Gastroesophageal sphincter (tissue), 3 donors: ENCODE measurements at regions not wholly inside any gene's neighbourhood (a gene's known extent, or its start where the extent isn't known, plus 50 kb on each side); places are given as distances from the start of the nearest gene placed in this dataset.

Source experiments
- CTCF ChIP-seq, 4 experiments: fragments of 200-600 bp in 2 of 4; fragments of 450-650 bp in 2 of 4; sonication (generic) in 1 of 4; IDR thresholded peaks; one replicate each; pipeline ENCODE4 v1.5.1; 2017 to 2019; ENCODE audit warnings: antibody characterized with exemption in 4 of 4, mild to moderate bottlenecking in 2 of 4, moderate library complexity in 2 of 4
- POLR2A ChIP-seq, 2 donors: fragments of 450-650 bp; IDR thresholded peaks; one replicate each; pipeline ENCODE4 v1.6.1; 2017; ENCODE audit warnings: antibody characterized with exemption in 2 of 2, mild to moderate bottlenecking in 2 of 2, moderate library complexity in 1 of 2
- POLR2AphosphoS5 ChIP-seq: sonication (generic); formaldehyde crosslinking; IDR thresholded peaks from one replicate; pipeline ENCODE4 v1.6.1; 2017; ENCODE audit warnings: antibody characterized with exemption

DNA sequence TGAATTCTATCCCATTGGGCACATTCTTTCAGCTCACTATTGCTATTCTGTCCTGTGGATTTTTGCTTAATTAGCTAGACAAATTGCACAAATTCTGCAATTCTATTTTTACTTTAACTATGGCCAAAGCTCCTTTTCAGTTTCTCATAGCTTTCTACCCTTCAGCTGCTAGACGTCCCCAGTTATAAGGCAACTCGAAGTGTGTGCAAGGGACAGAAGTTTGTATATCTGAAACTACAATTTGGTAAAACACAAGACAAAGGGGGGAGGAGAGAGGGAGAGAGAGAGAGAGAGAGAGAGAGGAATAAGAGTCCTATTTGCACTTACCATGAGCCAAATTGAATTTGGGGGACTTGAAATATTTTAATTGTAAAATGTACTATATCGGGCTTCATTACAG, 91.8 kb downstream of the SETD4 start:
- TF ChIP-seq CTCF (IDR thresholded peaks at IDR 0.05): no peak
- no peak for TF ChIP-seq POLR2AphosphoS5
- no peak for TF ChIP-seq POLR2A (IDR thresholded peaks at IDR 0.05)
